ENCODE measurements at regions not wholly inside any gene's neighbourhood (a gene's known extent, or its start where the extent isn't known, plus 50 kb on each side); places are given as distances from the start of the nearest gene placed in this dataset.

GRCh38 chr1:245055752-245056151 lies 99.0 kb upstream of the KIF26B start:
- TF ChIP-seq, protein P1, sequence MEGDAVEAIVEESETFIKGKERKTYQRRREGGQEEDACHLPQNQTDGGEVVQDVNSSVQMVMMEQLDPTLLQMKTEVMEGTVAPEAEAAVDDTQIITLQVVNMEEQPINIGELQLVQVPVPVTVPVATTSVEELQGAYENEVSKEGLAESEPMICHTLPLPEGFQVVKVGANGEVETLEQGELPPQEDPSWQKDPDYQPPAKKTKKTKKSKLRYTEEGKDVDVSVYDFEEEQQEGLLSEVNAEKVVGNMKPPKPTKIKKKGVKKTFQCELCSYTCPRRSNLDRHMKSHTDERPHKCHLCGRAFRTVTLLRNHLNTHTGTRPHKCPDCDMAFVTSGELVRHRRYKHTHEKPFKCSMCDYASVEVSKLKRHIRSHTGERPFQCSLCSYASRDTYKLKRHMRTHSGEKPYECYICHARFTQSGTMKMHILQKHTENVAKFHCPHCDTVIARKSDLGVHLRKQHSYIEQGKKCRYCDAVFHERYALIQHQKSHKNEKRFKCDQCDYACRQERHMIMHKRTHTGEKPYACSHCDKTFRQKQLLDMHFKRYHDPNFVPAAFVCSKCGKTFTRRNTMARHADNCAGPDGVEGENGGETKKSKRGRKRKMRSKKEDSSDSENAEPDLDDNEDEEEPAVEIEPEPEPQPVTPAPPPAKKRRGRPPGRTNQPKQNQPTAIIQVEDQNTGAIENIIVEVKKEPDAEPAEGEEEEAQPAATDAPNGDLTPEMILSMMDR (IDR thresholded peaks at IDR 0.05; ENCODE audit: unreplicated experiment) = no peak
- no peaks in the 10 kb centered on the region for H3K9me3 Mint-ChIP-seq (ENCODE audit: low read depth)
- H3K4me1 Mint-ChIP-seq (ENCODE audit: low read depth) = peaks cover 30% of the 10 kb centered on the region
- H3K36me3 Mint-ChIP-seq (ENCODE audit: insufficient read depth) = peaks cover 3% of the 10 kb centered on the region
- peaks cover 10% of the 10 kb centered on the region for H3K27me3 Mint-ChIP-seq
- no peak for DNase-seq (ENCODE audit: low spot score, unreplicated experiment)
- H3K4me3 Mint-ChIP-seq (ENCODE audit: low read depth) = no peak overlapping the region
- H3K27ac Mint-ChIP-seq = no peak overlapping the region

GRCh38 chr1:245054507-245055270 lies 100.1 kb upstream of the KIF26B start:
- peaks cover 19% of the 10 kb centered on the region for H3K4me1 Mint-ChIP-seq (ENCODE audit: low read depth)
- TF ChIP-seq, protein P1 (IDR thresholded peaks at IDR 0.05; ENCODE audit: unreplicated experiment) = no peak
- no peaks in the 10 kb centered on the region for H3K9me3 Mint-ChIP-seq (ENCODE audit: low read depth)
- peaks cover 10% of the 10 kb centered on the region for H3K27me3 Mint-ChIP-seq
- H3K36me3 Mint-ChIP-seq (ENCODE audit: insufficient read depth) = peaks cover 3% of the 10 kb centered on the region
- H3K4me3 Mint-ChIP-seq (ENCODE audit: low read depth) = no peak overlapping the region
- H3K27ac Mint-ChIP-seq = no peak overlapping the region
- no peak for DNase-seq (ENCODE audit: low spot score, unreplicated experiment)

DNA sequence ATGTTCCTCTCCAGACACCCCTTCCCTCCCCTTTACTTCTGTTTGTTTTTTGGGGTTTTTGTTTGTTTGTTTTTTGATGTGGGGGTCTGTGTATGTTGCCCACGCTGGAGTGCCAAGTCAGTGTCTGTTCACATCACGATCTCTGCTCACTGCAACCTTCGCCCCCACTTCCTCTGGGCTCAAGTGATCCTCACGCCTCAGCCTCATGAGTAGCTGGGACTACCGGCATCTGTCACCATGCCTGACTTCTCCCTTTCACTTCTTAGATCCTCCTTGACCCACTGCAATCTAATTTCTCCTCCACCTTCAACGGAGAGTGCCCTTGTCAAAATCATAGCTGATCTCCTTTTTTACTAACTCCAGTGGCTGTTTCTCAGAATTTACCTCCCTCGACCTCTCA lies 100.7 kb upstream of the KIF26B start:
- H3K36me3 Mint-ChIP-seq (ENCODE audit: insufficient read depth) = peaks cover 5% of the 10 kb centered on the region
- H3K4me3 Mint-ChIP-seq (ENCODE audit: low read depth) = no peak overlapping the region
- TF ChIP-seq, protein P1 (IDR thresholded peaks at IDR 0.05; ENCODE audit: unreplicated experiment) = no peak
- no peak for DNase-seq (ENCODE audit: low spot score, unreplicated experiment)
- H3K9me3 Mint-ChIP-seq (ENCODE audit: low read depth) = no peaks in the 10 kb centered on the region
- peaks cover 10% of the 10 kb centered on the region for H3K27me3 Mint-ChIP-seq
- H3K4me1 Mint-ChIP-seq (ENCODE audit: low read depth) = peaks cover 16% of the 10 kb centered on the region
- H3K27ac Mint-ChIP-seq = no peak overlapping the region

DNA sequence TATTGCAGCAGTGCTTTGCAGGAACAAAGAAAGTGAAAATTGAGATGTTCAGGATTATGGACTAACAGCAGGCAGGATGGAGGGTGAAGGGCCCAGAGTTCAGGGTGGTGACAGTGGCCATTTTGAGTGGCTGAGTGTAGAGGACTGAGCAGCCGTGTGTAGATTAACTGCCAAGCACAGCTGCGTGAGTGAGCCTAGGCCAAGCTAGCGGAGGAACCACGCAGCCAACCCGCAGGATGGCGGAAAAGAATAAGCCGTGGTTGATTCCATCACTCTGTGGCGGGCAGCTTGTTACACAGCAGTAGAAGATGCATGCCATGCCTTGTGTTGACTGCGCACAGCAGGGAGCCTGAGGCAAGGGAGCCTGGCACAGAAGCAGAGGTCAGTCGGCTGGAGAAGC lies 102.5 kb upstream of the KIF26B start:
- TF ChIP-seq, protein P1 (IDR thresholded peaks at IDR 0.05; ENCODE audit: unreplicated experiment) = no peak
- no peak overlapping the region for H3K27ac Mint-ChIP-seq
- no peak overlapping the region for H3K4me3 Mint-ChIP-seq (ENCODE audit: low read depth)
- peaks cover 16% of the 10 kb centered on the region for H3K4me1 Mint-ChIP-seq (ENCODE audit: low read depth)
- no peak for DNase-seq (ENCODE audit: low spot score, unreplicated experiment)
- peaks cover 10% of the 10 kb centered on the region for H3K27me3 Mint-ChIP-seq
- H3K36me3 Mint-ChIP-seq (ENCODE audit: insufficient read depth) = peaks cover 5% of the 10 kb centered on the region
- no peaks in the 10 kb centered on the region for H3K9me3 Mint-ChIP-seq (ENCODE audit: low read depth)

DNA sequence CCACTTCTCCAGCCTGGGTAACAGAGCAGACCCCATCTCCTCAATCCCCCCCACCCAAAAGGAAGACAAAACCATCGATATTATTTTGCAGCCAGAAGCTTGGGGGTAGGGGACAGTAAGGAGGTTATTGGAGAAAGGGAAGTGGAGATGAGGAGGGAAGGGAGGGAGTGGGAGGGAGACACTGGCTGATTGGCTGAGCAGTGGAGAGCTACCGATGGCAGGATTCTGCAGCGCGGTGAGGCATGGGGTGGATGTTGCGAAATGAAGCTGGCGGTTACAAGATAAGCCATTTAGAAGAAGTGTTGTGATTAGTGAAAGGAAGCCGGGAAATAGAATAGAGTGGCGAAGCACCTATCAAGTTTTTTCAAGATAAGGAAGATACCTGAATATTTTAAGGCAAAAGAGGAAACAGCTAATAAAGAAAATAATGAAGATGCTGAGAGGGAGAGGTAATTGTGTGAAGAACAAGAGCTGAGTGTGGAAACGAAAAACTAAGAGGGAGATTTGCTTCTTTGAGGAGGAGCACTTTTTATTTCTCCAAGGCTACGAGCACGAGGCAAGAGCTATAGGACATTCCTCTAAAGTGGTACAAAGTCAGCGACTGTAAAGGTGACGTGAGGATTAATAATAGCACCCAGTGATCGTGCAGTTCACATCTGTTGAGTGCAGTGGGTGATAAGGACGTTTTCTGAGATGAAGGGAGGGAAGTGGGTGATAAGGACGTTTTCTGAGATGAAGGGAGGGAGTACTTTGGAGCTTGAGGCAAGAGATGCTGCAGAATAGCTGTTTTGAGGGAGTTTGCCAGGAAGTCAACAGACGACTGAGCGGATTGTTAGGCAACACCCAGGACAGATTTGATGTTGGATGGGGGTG lies 103.2 kb upstream of the KIF26B start:
- peaks cover 5% of the 10 kb centered on the region for H3K36me3 Mint-ChIP-seq (ENCODE audit: insufficient read depth)
- no peak overlapping the region for H3K27ac Mint-ChIP-seq
- no peak for DNase-seq (ENCODE audit: low spot score, unreplicated experiment)
- TF ChIP-seq, protein P1 (IDR thresholded peaks at IDR 0.05; ENCODE audit: unreplicated experiment) = no peak
- no peak overlapping the region for H3K4me3 Mint-ChIP-seq (ENCODE audit: low read depth)
- H3K9me3 Mint-ChIP-seq (ENCODE audit: low read depth) = no peaks in the 10 kb centered on the region
- H3K27me3 Mint-ChIP-seq = peaks cover 10% of the 10 kb centered on the region
- H3K4me1 Mint-ChIP-seq (ENCODE audit: low read depth) = peaks cover 21% of the 10 kb centered on the region

All from progenitor cell of endocrine pancreas (in vitro differentiated cells).